ENCODE measurements at regions not wholly inside any gene's neighbourhood (a gene's known extent, or its start where the extent isn't known, plus 50 kb on each side); places are given as distances from the start of the nearest gene placed in this dataset.

GRCh38 chr12:45667761-45668160 is 61.7 kb upstream of the ARID2 start:
- Histone ChIP-seq H3K27ac (no peak overlapping the region), H3K4me3 (IDR thresholded peaks at IDR 0.05; ENCODE audit: insufficient read depth, low read depth, low read length) (no peak overlapping the region), H3K36me3 (ENCODE audit: insufficient read depth) (no peaks in the 10 kb centered on the region), H2AFZ (ENCODE audit: low read depth) (no peak overlapping the region), H3K27me3 (ENCODE audit: insufficient read depth, low read depth) (peaks cover 10% of the 10 kb centered on the region; the same call in 1 of the 2 replicates), H3K4me1 (ENCODE audit: low read depth, poor library complexity, severe bottlenecking) (peaks cover 40% of the 10 kb centered on the region), H3K4me2 (peak overlapping the region; percentile 26; the same call in 1 of the 2 replicates), H3K79me2 (ENCODE audit: insufficient read depth, low read depth) (no peaks in the 10 kb centered on the region), H4K20me1 (ENCODE audit: insufficient read depth) (no peaks in the 10 kb centered on the region; the same call in 1 of the 2 replicates), H3K9ac (no peak overlapping the region)
- TF ChIP-seq CTCF (conservative IDR thresholded peaks at IDR 0.05; ENCODE audit: low read depth, low read length): no peak

- Histone ChIP-seq H3K9ac (no peak overlapping the region), H3K27me3 (ENCODE audit: insufficient read depth, low read depth) (peaks cover 10% of the 10 kb centered on the region; the same call in 1 of the 2 replicates), H3K4me2 (peak overlapping the region; percentile 26), H3K4me3 (IDR thresholded peaks at IDR 0.05; ENCODE audit: insufficient read depth, low read depth, low read length) (no peak overlapping the region), H3K4me1 (ENCODE audit: low read depth, poor library complexity, severe bottlenecking) (peaks cover 40% of the 10 kb centered on the region), H3K36me3 (ENCODE audit: insufficient read depth) (no peaks in the 10 kb centered on the region), H3K27ac (peak overlapping the region; percentile 5; the same call in 1 of the 2 replicates), H3K79me2 (ENCODE audit: insufficient read depth, low read depth) (no peaks in the 10 kb centered on the region), H2AFZ (ENCODE audit: low read depth) (no peak overlapping the region), H4K20me1 (ENCODE audit: insufficient read depth) (no peaks in the 10 kb centered on the region; the same call in 1 of the 2 replicates)
- TF ChIP-seq CTCF (conservative IDR thresholded peaks at IDR 0.05; ENCODE audit: low read depth, low read length): no peak
These were observed 60.9 kb upstream of the ARID2 start for GRCh38 chr12:45668641-45669040.

- Histone ChIP-seq H3K36me3 (ENCODE audit: insufficient read depth) (no peaks in the 10 kb centered on the region), H3K79me2 (ENCODE audit: insufficient read depth, low read depth) (no peaks in the 10 kb centered on the region), H3K27me3 (ENCODE audit: insufficient read depth, low read depth) (peaks cover 10% of the 10 kb centered on the region; the same call in 1 of the 2 replicates), H2AFZ (ENCODE audit: low read depth) (no peak overlapping the region), H3K9ac (no peak overlapping the region), H3K4me1 (ENCODE audit: low read depth, poor library complexity, severe bottlenecking) (peaks cover 40% of the 10 kb centered on the region), H3K4me3 (IDR thresholded peaks at IDR 0.05; ENCODE audit: insufficient read depth, low read depth, low read length) (no peak overlapping the region), H3K4me2 (peak overlapping the region; percentile 26), H3K27ac (peak overlapping the region; percentile 5; the same call in 1 of the 2 replicates), H4K20me1 (ENCODE audit: insufficient read depth) (no peaks in the 10 kb centered on the region; the same call in 1 of the 2 replicates)
- TF ChIP-seq CTCF (conservative IDR thresholded peaks at IDR 0.05; ENCODE audit: low read depth, low read length): no peak
These were observed 60.4 kb upstream of the ARID2 start for GRCh38 chr12:45669093-45669492.

GRCh38 chr12:45669792-45670191 is 59.7 kb upstream of the ARID2 start:
- no peaks in the 10 kb centered on the region for H3K79me2 ChIP-seq (ENCODE audit: insufficient read depth, low read depth)
- H4K20me1 ChIP-seq (ENCODE audit: insufficient read depth): no peaks in the 10 kb centered on the region; the same call in 1 of the 2 replicates
- peaks cover 10% of the 10 kb centered on the region; the same call in 1 of the 2 replicates for H3K27me3 ChIP-seq (ENCODE audit: insufficient read depth, low read depth)
- peaks cover 40% of the 10 kb centered on the region for H3K4me1 ChIP-seq (ENCODE audit: low read depth, poor library complexity, severe bottlenecking)
- no peak overlapping the region for H3K27ac ChIP-seq
- H2AFZ ChIP-seq (ENCODE audit: low read depth): no peak overlapping the region
- TF ChIP-seq CTCF (conservative IDR thresholded peaks at IDR 0.05; ENCODE audit: low read depth, low read length): no peak
- no peaks in the 10 kb centered on the region for H3K36me3 ChIP-seq (ENCODE audit: insufficient read depth)
- H3K9ac ChIP-seq: no peak overlapping the region
- H3K4me2 ChIP-seq: peak overlapping the region; percentile 26
- H3K4me3 ChIP-seq (IDR thresholded peaks at IDR 0.05; ENCODE audit: insufficient read depth, low read depth, low read length): no peak overlapping the region

All from KMS-11 (cell line).